Kidney (tissue), 13 donors: ENCODE measurements at regions not wholly inside any gene's neighbourhood (a gene's known extent, or its start where the extent isn't known, plus 50 kb on each side); places are given as distances from the start of the nearest gene placed in this dataset.

Experiments used
- DNase-seq, 5 donors: peaks; one replicate each; pipeline ENCODE4 v3.0.0-alpha.2; 2013 to 2020
- FAIRE-seq: peaks from 2 replicates; lab custom pipeline; 2012; peaks lifted over from hg19 to GRCh38; lab: Jason Lieb, UNC
- H3K27ac ChIP-seq, 2 donors: one replicate each; pipeline ENCODE4 v1.7.0; 2013; ENCODE audit warnings: low read depth in 2 of 2, low read length in 2 of 2, inconsistent platforms in 1 of 2
- H3K27me3 ChIP-seq: one replicate; pipeline ENCODE4 v1.7.1; 2013; ENCODE audit warnings: low read length, inconsistent platforms; ENCODE audit not compliant: control insufficient read depth, insufficient read depth
- H3K36me3 ChIP-seq, 3 donors: one replicate each; pipeline versions ENCODE4 v1.7.0 to v1.7.1; 2013; ENCODE audit warnings: low read length in 3 of 3, control low read depth in 1 of 3, inconsistent platforms in 1 of 3; ENCODE audit not compliant: insufficient read depth in 3 of 3, control insufficient read depth in 2 of 3
- H3K4me1 ChIP-seq, 3 donors: one replicate each; pipeline versions ENCODE4 v1.7.0 to v1.7.1; 2013; ENCODE audit warnings: low read length in 3 of 3, inconsistent platforms in 1 of 3, low read depth in 1 of 3; ENCODE audit not compliant: control insufficient read depth in 2 of 3, insufficient read depth in 2 of 3
- H3K4me3 ChIP-seq, 3 donors: one replicate each; pipeline versions ENCODE4 v1.7.0 to v1.8.1; 2013; ENCODE audit warnings: low read length in 3 of 3, control low read depth in 1 of 3, inconsistent platforms in 1 of 3
- H3K9ac ChIP-seq, 3 donors: one replicate each; pipeline versions ENCODE4 v1.7.0 to v1.7.1; 2013; ENCODE audit warnings: low read length in 3 of 3, control low read depth in 1 of 3, inconsistent platforms in 1 of 3
- H3K9me3 ChIP-seq, 3 donors: one replicate each; pipeline versions ENCODE4 v1.7.0 to v1.7.1; 2013; ENCODE audit warnings: low read length in 3 of 3, control low read depth in 1 of 3, inconsistent platforms in 1 of 3; ENCODE audit not compliant: control insufficient read depth in 2 of 3, insufficient read depth in 1 of 3
- intact Hi-C: fragments of 100-400 bp; cut with DNase I; formaldehyde crosslinking; loops from one replicate; pipeline ENCODE4 v1.11.1; 2022
- TF ChIP-seq, protein P1 (sequence below): IDR thresholded peaks from 3 replicates; pipeline ENCODE4 v1.5.1; 2012; ENCODE audit warnings: mild to moderate bottlenecking, moderate library complexity, borderline replicate concordance; ENCODE audit not compliant: insufficient read depth; ENCODE audit errors: extremely low read depth
- donor health status: control.
- donor health status: control.
- donor health status: control.
- donor health status: control.
- donor health status: control.
- donor health status: DM: yes; HTN: yes; CAD: no.
- donor health status: Normal renal cell carcinoma (clear cell type).

- Histone ChIP-seq H3K27me3 (no peaks in the 10 kb centered on the region), H3K4me1 (no peaks in the 10 kb centered on the region), H3K27ac (no peak overlapping the region), H3K9me3 (no peaks in the 10 kb centered on the region), H3K4me3 (no peak overlapping the region), H3K9ac (no peak overlapping the region), H3K36me3 (no peaks in the 10 kb centered on the region)
- no peak for DNase-seq
- FAIRE-seq = no peak
- intact Hi-C loops = no loop called here
- TF ChIP-seq, protein P1, sequence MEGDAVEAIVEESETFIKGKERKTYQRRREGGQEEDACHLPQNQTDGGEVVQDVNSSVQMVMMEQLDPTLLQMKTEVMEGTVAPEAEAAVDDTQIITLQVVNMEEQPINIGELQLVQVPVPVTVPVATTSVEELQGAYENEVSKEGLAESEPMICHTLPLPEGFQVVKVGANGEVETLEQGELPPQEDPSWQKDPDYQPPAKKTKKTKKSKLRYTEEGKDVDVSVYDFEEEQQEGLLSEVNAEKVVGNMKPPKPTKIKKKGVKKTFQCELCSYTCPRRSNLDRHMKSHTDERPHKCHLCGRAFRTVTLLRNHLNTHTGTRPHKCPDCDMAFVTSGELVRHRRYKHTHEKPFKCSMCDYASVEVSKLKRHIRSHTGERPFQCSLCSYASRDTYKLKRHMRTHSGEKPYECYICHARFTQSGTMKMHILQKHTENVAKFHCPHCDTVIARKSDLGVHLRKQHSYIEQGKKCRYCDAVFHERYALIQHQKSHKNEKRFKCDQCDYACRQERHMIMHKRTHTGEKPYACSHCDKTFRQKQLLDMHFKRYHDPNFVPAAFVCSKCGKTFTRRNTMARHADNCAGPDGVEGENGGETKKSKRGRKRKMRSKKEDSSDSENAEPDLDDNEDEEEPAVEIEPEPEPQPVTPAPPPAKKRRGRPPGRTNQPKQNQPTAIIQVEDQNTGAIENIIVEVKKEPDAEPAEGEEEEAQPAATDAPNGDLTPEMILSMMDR = no peak
Observed at GRCh38 chr1:228683428-228683827, 51.9 kb upstream of the RHOU start.

DNA sequence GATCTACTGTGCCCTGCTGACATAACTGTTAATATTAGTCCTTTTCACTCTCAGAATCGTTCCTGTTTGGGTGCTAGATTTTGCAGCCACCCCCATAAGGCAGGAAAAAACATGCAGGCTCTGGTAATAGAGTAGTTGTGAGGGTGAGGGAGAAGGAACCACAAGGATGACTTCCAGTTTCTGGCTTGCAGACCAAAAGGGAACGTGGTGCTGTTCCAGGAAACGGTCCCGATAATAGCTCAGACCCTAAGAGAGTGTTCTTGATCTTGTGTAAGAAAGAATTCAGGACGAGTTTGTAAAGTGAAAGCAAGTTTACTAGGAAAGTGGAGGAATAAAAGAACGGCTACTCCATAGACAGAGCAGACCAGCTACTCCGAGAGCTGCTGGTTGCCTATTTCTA is 50.7 kb upstream of the RHOU start:
- Histone ChIP-seq H3K4me1 (no peaks in the 10 kb centered on the region), H3K27ac (no peak overlapping the region), H3K27me3 (no peaks in the 10 kb centered on the region), H3K4me3 (no peak overlapping the region), H3K9ac (no peak overlapping the region), H3K9me3 (no peaks in the 10 kb centered on the region), H3K36me3 (no peaks in the 10 kb centered on the region)
- intact Hi-C loops = no loop called here
- no peak for DNase-seq
- FAIRE-seq = no peak
- TF ChIP-seq, protein P1 = no peak

- no peaks in the 10 kb centered on the region for H3K4me1 ChIP-seq
- no peak overlapping the region for H3K27ac ChIP-seq
- H3K4me3 ChIP-seq = no peak overlapping the region
- FAIRE-seq (no peak), DNase-seq (no peak)
- no peaks in the 10 kb centered on the region for H3K36me3 ChIP-seq
- intact Hi-C loops = no loop called here
- no peaks in the 10 kb centered on the region for H3K27me3 ChIP-seq
- TF ChIP-seq, protein P1 = no peak
- no peak overlapping the region for H3K9ac ChIP-seq
- H3K9me3 ChIP-seq = no peaks in the 10 kb centered on the region
Observed at GRCh38 chr1:228685081-228685660, 50.1 kb upstream of the RHOU start.
